ENCODE measurements at regions not wholly inside any gene's neighbourhood (a gene's known extent, or its start where the extent isn't known, plus 50 kb on each side); places are given as distances from the start of the nearest gene placed in this dataset.

DNA sequence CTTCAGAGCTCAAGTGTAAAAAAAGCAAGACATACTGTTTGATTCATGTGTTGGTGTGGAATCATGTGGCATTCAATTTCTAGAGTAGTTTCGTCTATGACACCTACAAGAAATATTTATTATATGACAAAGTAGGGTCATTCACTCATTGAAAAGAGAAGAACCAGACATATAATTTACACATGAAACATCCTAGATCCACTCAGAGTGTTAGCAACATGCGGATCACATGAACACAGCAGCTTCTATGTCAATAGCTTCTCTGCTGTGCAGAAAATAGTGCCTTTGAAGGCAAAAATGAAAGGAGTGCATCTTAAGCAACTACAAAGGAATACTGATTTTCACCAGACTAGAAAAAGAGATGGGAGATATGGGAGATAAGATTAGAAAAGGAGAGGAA lies 569.8 kb downstream of the RPS29 start:
- H3K9ac ChIP-seq: no peak overlapping the region
- peaks cover 18% of the 10 kb centered on the region for H3K9me3 ChIP-seq
- peak overlapping the region; percentile 53 for H3K27ac ChIP-seq
- H3K4me3 ChIP-seq: no peak overlapping the region
- no peaks in the 10 kb centered on the region for H4K20me1 ChIP-seq
- peaks cover 69% of the 10 kb centered on the region for H3K4me1 ChIP-seq
- H3K4me2 ChIP-seq: peak overlapping the region; percentile 37
- TF ChIP-seq Cebpa-rat (IDR thresholded peaks at IDR 0.05): no peak
- no peaks in the 10 kb centered on the region for H3K36me3 ChIP-seq
- H3K27me3 ChIP-seq: no peaks in the 10 kb centered on the region

DNA sequence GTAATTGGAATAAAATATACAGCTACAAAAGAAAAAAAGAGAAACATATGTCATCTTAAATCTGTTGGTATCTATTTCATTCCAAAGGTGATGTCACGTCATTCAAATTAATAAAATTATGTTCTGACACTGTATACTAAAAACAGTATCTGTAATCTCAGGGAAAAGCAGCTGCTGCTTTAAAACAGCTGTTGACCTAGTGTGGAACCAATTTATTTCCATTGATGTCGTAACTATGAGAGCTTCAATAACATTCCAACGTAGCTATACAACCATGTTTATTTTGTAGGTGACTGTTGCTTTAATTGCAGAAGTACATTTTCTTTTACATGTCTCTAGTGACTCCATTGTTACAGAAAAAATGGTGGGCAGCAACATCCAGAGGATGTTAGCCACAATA lies 571.7 kb downstream of the RPS29 start:
- Histone ChIP-seq H3K4me2 (no peak overlapping the region), H3K9ac (no peak overlapping the region), H3K36me3 (no peaks in the 10 kb centered on the region), H3K9me3 (peaks cover 20% of the 10 kb centered on the region), H4K20me1 (no peaks in the 10 kb centered on the region), H3K27ac (no peak overlapping the region), H3K4me3 (no peak overlapping the region), H3K27me3 (no peaks in the 10 kb centered on the region), H3K4me1 (peaks cover 50% of the 10 kb centered on the region)
- TF ChIP-seq Cebpa-rat (IDR thresholded peaks at IDR 0.05): no peak

DNA sequence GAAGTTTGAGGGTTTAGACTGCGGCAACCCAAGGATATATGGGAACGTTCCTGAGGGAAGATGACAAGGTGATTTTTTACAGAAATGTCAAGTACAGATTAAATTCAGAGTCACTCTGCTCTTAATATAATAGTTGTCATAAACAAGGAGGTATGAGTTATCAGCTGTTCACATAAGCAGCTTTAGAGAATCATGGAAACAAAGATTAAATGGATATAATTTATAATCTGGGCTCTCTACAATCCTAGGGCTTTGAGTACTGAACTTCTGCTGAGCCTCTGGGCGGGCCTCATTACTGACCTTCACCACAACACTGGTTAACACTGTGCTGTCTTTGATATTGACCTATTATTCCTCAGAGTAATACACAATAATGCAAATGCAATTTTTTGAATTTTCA lies 577.8 kb downstream of the RPS29 start:
- Histone ChIP-seq H3K4me2 (no peak overlapping the region), H3K27ac (no peak overlapping the region), H3K27me3 (no peaks in the 10 kb centered on the region), H3K36me3 (no peaks in the 10 kb centered on the region), H4K20me1 (no peaks in the 10 kb centered on the region), H3K9ac (no peak overlapping the region), H3K9me3 (peaks cover 20% of the 10 kb centered on the region), H3K4me1 (no peaks in the 10 kb centered on the region; the same call in 1 of the 2 replicates), H3K4me3 (no peak overlapping the region)
- no peak for TF ChIP-seq Cebpa-rat (IDR thresholded peaks at IDR 0.05)

DNA sequence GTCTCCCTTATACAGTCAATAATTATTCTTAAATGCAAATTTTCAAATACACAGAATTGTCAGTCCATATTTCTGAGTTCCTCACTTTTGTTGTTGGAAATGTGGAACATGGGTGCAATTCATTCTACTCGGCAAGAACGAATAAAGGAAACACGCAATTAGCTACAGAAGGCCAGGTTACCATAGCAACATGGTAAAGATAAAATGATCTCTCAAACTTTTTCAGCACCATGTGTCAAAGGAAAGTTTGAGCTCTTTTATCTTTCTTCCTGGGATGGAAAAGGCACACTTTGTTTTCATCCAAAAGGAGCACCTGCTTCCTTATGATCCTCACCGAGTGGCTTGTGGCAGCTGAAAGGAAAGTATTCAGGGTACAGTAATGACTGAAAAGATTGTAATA lies 595.0 kb downstream of the RPS29 start:
- Histone ChIP-seq H3K4me3 (no peak overlapping the region), H3K27ac (no peak overlapping the region), H3K36me3 (no peaks in the 10 kb centered on the region), H3K4me1 (peaks cover 9% of the 10 kb centered on the region), H3K27me3 (no peaks in the 10 kb centered on the region), H3K4me2 (no peak overlapping the region), H3K9me3 (no peaks in the 10 kb centered on the region), H4K20me1 (no peaks in the 10 kb centered on the region), H3K9ac (no peak overlapping the region)
- TF ChIP-seq Cebpa-rat (IDR thresholded peaks at IDR 0.05): no peak

DNA sequence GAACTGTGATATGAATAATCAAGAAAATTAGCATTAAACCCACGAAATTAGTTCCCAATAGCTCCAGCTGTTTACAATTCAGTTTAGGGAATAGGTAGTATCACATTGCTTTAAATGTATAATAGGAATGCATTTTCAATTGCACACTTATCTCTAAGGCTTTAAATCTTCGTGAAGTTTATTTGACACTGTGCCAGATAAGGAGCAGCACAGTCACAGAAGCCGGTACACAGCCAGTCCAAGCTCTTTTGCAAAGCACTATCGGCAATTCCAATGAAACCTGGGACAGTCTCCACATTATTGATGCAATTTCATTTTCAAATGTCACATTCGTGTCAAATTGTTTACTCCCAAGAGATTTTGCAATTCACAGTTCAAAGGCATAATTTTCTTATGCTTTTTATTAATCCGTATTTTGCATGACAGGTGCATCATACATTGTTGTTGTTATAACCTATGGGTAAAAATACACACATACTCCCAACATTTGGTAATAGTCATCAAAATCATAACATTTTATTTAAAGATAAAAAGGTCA lies 602.8 kb downstream of the RPS29 start:
- Histone ChIP-seq H3K27ac (no peak overlapping the region), H3K36me3 (no peaks in the 10 kb centered on the region), H4K20me1 (no peaks in the 10 kb centered on the region), H3K27me3 (no peaks in the 10 kb centered on the region), H3K4me3 (no peak overlapping the region), H3K4me2 (no peak overlapping the region), H3K9me3 (no peaks in the 10 kb centered on the region), H3K4me1 (no peaks in the 10 kb centered on the region), H3K9ac (no peak overlapping the region)
- TF ChIP-seq Cebpa-rat (IDR thresholded peaks at IDR 0.05): no peak

DNA sequence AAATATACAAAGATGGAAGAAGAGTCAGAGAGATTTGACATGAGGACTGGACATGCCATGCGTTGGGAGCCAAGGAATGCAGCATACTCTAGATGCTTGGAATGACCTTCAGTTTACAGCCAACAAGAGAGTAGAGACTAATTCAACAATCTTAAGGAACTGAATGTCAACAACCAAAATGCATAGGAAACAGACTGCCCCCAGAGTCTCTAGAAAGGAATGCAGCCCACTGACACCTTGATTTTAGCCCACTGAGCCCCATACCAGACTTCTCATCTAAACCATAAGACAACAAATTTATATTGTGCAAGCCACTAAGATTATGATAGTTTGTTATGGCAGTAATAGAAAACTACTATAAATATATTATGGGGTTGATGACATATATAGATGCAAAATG lies 611.2 kb downstream of the RPS29 start:
- H3K27ac ChIP-seq: no peak overlapping the region
- no peaks in the 10 kb centered on the region for H3K4me1 ChIP-seq
- H3K4me3 ChIP-seq: no peak overlapping the region
- H3K36me3 ChIP-seq: no peaks in the 10 kb centered on the region
- H3K27me3 ChIP-seq: no peaks in the 10 kb centered on the region
- no peaks in the 10 kb centered on the region for H3K9me3 ChIP-seq
- no peak overlapping the region for H3K4me2 ChIP-seq
- H3K9ac ChIP-seq: no peak overlapping the region
- TF ChIP-seq Cebpa-rat (IDR thresholded peaks at IDR 0.05): no peak
- H4K20me1 ChIP-seq: no peaks in the 10 kb centered on the region

DNA sequence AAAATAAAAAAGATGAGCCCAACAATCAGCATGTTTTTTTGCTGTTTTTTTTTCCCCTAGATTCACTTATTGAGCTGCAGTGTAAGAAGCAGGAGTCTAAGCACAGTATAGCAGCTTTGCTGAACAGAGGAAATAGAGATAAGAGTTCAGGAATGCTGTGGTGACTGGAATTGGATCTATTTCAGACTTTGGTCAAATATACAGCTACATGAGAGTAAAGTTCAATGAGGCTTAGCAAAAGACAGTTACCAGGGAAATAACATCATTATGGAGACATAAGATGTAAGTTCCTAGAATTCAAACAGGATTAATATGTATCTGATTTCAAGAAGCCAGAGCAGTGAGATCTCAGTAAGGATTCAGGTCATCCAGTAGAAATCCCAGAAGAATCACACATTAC lies 613.0 kb downstream of the RPS29 start:
- no peaks in the 10 kb centered on the region for H3K27me3 ChIP-seq
- no peaks in the 10 kb centered on the region for H4K20me1 ChIP-seq
- no peaks in the 10 kb centered on the region for H3K4me1 ChIP-seq
- no peak for TF ChIP-seq Cebpa-rat (IDR thresholded peaks at IDR 0.05)
- H3K9ac ChIP-seq: no peak overlapping the region
- H3K36me3 ChIP-seq: no peaks in the 10 kb centered on the region
- no peak overlapping the region for H3K4me3 ChIP-seq
- H3K9me3 ChIP-seq: no peaks in the 10 kb centered on the region
- no peak overlapping the region for H3K4me2 ChIP-seq
- no peak overlapping the region for H3K27ac ChIP-seq

DNA sequence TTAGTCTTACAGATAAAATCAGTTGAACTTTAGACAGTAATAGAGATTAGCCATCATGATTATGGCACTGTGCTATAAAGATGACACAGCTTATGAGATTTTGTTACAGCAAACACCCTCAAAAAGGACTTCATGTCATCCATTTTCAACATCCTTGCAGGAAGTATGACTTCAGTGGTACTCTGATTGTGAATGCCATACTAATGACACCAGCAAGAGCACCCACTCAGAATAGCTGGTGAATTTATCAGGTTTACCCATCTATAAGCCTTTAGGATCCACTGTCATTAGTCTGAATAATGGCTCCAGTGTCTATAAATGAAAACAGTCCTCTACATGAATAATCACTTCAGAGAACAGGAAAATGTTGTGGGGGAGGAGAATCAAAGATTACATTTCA lies 615.2 kb downstream of the RPS29 start:
- Histone ChIP-seq H3K4me2 (no peak overlapping the region), H3K27ac (no peak overlapping the region), H3K36me3 (no peaks in the 10 kb centered on the region), H3K4me3 (no peak overlapping the region), H3K27me3 (no peaks in the 10 kb centered on the region), H3K9me3 (no peaks in the 10 kb centered on the region), H3K9ac (no peak overlapping the region), H4K20me1 (no peaks in the 10 kb centered on the region), H3K4me1 (no peaks in the 10 kb centered on the region)
- no peak for TF ChIP-seq Cebpa-rat (IDR thresholded peaks at IDR 0.05)

DNA sequence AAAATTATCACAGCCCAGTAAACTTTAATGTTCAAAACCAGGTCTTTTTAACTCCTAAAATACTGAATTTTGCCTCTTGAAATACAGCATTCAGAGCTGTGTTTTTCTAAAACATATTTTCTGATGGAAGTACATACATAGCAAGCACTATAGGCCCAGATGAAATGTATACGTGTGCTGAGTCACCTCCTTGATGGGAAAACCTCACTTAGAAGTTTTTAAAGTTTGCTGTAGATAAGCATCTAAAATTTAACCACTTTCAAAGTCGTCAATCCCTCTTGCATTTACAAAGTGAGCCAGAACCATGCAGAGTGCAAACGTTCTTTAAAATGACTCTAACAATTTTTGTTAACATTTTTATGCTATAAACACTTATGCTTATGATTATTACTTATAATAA lies 618.8 kb downstream of the RPS29 start:
- no peak overlapping the region for H3K27ac ChIP-seq
- H3K9me3 ChIP-seq: no peaks in the 10 kb centered on the region
- no peaks in the 10 kb centered on the region for H3K4me1 ChIP-seq
- H3K4me3 ChIP-seq: no peak overlapping the region
- H3K36me3 ChIP-seq: no peaks in the 10 kb centered on the region
- H4K20me1 ChIP-seq: no peaks in the 10 kb centered on the region
- no peak overlapping the region for H3K9ac ChIP-seq
- H3K4me2 ChIP-seq: no peak overlapping the region
- H3K27me3 ChIP-seq: no peaks in the 10 kb centered on the region
- TF ChIP-seq Cebpa-rat (IDR thresholded peaks at IDR 0.05): no peak

DNA sequence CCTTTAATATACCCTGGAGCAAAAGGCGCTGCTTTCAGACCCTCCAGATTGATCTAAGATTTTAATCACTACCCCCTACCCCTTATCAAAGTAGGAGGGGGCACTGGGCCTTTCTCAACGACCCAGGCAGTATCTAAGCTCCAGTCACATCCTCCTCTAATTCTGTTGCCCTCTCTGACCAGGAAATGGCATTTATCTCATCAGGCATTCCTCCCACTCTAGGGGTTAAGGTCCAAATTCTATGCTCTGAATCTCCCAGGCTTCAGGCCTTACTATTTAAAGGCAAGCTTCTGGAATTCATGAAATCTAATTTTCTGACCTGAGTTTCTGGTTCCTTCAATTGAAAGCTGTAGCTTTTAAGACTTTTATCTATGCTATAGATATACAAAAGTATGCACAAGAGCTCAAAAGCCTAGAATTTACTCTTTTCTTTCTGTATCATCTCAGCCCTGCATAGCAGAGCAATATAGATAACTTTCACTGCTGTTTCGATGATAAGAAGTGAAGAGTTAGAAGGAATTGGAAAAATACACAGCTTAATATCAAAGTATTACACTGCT lies 622.9 kb downstream of the RPS29 start:
- H3K27me3 ChIP-seq: no peaks in the 10 kb centered on the region
- no peak overlapping the region for H3K4me2 ChIP-seq
- H3K9me3 ChIP-seq: no peaks in the 10 kb centered on the region
- TF ChIP-seq Cebpa-rat (IDR thresholded peaks at IDR 0.05): no peak
- H3K4me3 ChIP-seq: no peak overlapping the region
- H4K20me1 ChIP-seq: no peaks in the 10 kb centered on the region
- H3K27ac ChIP-seq: no peak overlapping the region
- no peaks in the 10 kb centered on the region for H3K4me1 ChIP-seq
- no peak overlapping the region for H3K9ac ChIP-seq
- H3K36me3 ChIP-seq: no peaks in the 10 kb centered on the region

DNA sequence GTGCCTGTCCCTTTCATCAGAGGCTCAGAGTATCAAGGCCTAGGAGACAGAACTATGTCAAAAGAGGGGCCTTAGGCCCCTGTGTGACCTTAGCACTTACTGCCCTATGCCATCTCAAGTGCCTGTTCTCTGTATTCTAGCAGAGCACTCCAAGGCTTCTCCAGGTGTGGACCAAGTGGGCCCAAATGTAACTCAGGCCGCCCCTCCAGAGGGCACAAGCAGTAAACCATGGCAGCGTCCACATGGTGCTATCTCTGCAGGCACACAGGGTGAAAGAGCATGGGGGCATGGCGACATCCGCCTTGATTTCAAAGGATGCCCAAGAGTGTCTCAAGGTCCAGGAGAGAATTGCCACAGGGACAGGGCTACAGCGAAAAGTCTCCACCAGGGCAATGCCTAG lies 628.7 kb downstream of the RPS29 start:
- no peaks in the 10 kb centered on the region for H3K27me3 ChIP-seq
- H3K36me3 ChIP-seq: no peaks in the 10 kb centered on the region
- H4K20me1 ChIP-seq: no peaks in the 10 kb centered on the region
- H3K9me3 ChIP-seq: no peaks in the 10 kb centered on the region; the same call in 1 of the 2 replicates
- no peaks in the 10 kb centered on the region for H3K4me1 ChIP-seq
- no peak overlapping the region for H3K4me2 ChIP-seq
- H3K4me3 ChIP-seq: no peak overlapping the region
- H3K27ac ChIP-seq: no peak overlapping the region
- no peak for TF ChIP-seq Cebpa-rat (IDR thresholded peaks at IDR 0.05)
- no peak overlapping the region for H3K9ac ChIP-seq
